ENCODE measurements at regions not wholly inside any gene's neighbourhood (a gene's known extent, or its start where the extent isn't known, plus 50 kb on each side); places are given as distances from the start of the nearest gene placed in this dataset.

GRCh38 chr7:42662862-42663261 lies 249.0 kb downstream of the C7orf25 start:
- H3K9me3 ChIP-seq (replicated peaks; ENCODE audit: control insufficient read depth, insufficient read depth, low read length), result peaks cover 3% of the 10 kb centered on the region
- FAIRE-seq, result no peak

More at GRCh38 chr7:42662862-42663261, 249.0 kb downstream of the C7orf25 start:
- no peak overlapping the region for H3K4me3 ChIP-seq (replicated peaks in 1 of 3; ENCODE audit: insufficient read depth in 1 of 3, low read depth in 1 of 3, low read length in 3 of 3)
- peaks cover 3% of the 10 kb centered on the region for H3K4me1 ChIP-seq (ENCODE audit: control insufficient read depth, extremely low read depth, insufficient read depth, low read length)
- H3K27ac ChIP-seq (ENCODE audit: insufficient read depth, low read depth, low read length), result no peak overlapping the region
- no peak for DNase-seq (ENCODE audit: low read depth, low spot score)
- H3K9me1 ChIP-seq (replicated peaks; ENCODE audit: control insufficient read depth, extremely low read depth, insufficient read depth, low read length), result no peaks in the 10 kb centered on the region
- ChIA-PET CTCF (interaction anchor here (1.0 kb wide), 1 partner anchor 26 kb away, joined by 3 read pairs; no protein-coding TSS in a partner anchor), POLR2A (no interaction called here)
- no peak overlapping the region for H3K4me2 ChIP-seq (ENCODE audit: insufficient read depth, low read length)
- no peaks in the 10 kb centered on the region for H4K20me1 ChIP-seq (replicated peaks; ENCODE audit: control insufficient read depth, extremely low read depth, insufficient read depth, low read length)
- no peak for TF ChIP-seq FOS (IDR thresholded peaks at IDR 0.05; ENCODE audit: borderline replicate concordance, insufficient read depth, low read length)
- no peak for TF ChIP-seq GATA2 (IDR thresholded peaks at IDR 0.05; ENCODE audit: insufficient read depth, insufficient read length, low read depth, low read length)
- TF ChIP-seq, protein P1, sequence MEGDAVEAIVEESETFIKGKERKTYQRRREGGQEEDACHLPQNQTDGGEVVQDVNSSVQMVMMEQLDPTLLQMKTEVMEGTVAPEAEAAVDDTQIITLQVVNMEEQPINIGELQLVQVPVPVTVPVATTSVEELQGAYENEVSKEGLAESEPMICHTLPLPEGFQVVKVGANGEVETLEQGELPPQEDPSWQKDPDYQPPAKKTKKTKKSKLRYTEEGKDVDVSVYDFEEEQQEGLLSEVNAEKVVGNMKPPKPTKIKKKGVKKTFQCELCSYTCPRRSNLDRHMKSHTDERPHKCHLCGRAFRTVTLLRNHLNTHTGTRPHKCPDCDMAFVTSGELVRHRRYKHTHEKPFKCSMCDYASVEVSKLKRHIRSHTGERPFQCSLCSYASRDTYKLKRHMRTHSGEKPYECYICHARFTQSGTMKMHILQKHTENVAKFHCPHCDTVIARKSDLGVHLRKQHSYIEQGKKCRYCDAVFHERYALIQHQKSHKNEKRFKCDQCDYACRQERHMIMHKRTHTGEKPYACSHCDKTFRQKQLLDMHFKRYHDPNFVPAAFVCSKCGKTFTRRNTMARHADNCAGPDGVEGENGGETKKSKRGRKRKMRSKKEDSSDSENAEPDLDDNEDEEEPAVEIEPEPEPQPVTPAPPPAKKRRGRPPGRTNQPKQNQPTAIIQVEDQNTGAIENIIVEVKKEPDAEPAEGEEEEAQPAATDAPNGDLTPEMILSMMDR (IDR thresholded peaks at IDR 0.05; ENCODE audit: extremely low read depth in 1 of 2, insufficient read depth in 1 of 2, low read depth in 1 of 2, low read length in 2 of 2), result no peak
- no peak for TF ChIP-seq EZH2 (IDR thresholded peaks at IDR 0.05; ENCODE audit: borderline replicate concordance, low read depth, low read length, severe bottlenecking)
- no peak for TF ChIP-seq JUN (IDR thresholded peaks at IDR 0.05; ENCODE audit: borderline replicate concordance, insufficient read depth, insufficient read length, low read depth)
- TF ChIP-seq POLR2A (IDR thresholded peaks at IDR 0.05; ENCODE audit: low read depth, low read length), result no peak
- no peak for TF ChIP-seq MYC (IDR thresholded peaks at IDR 0.05; ENCODE audit: low read depth, low read length)
- TF ChIP-seq, protein P2, sequence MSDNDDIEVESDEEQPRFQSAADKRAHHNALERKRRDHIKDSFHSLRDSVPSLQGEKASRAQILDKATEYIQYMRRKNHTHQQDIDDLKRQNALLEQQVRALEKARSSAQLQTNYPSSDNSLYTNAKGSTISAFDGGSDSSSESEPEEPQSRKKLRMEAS (IDR thresholded peaks at IDR 0.05; ENCODE audit: insufficient read depth, insufficient read length), result no peak
- TF ChIP-seq POLR2AphosphoS5 (IDR thresholded peaks at IDR 0.05; ENCODE audit: insufficient read depth, low read depth, low read length), result no peak
- no peaks in the 10 kb centered on the region for H3K27me3 ChIP-seq (ENCODE audit: control insufficient read depth in 2 of 2, insufficient read depth in 2 of 2, low read length in 2 of 2)
- dilution Hi-C loops (cut with MboI; ENCODE audit: extremely low pct_ligation_motif_present, low sequenced_read_pairs) (no loop called here), intact Hi-C loops (cut with micrococcal nuclease) (no loop called here)
- H2AFZ ChIP-seq (ENCODE audit: low read depth, low read length), result no peak overlapping the region
- H3K9ac ChIP-seq (replicated peaks; ENCODE audit: extremely low read depth, insufficient read depth, low read length), result no peak overlapping the region
- H3K36me3 ChIP-seq (ENCODE audit: control insufficient read depth in 2 of 2, extremely low read depth in 1 of 2, insufficient read depth in 2 of 2, low read length in 2 of 2), result no peaks in the 10 kb centered on the region
- no peaks in the 10 kb centered on the region for H3K79me2 ChIP-seq (ENCODE audit: control insufficient read depth, insufficient read depth, low read length)
- no TSS peak for BruUV-seq (replicated peaks)
